ENCODE measurements at regions not wholly inside any gene's neighbourhood (a gene's known extent, or its start where the extent isn't known, plus 50 kb on each side); places are given as distances from the start of the nearest gene placed in this dataset.

DNA sequence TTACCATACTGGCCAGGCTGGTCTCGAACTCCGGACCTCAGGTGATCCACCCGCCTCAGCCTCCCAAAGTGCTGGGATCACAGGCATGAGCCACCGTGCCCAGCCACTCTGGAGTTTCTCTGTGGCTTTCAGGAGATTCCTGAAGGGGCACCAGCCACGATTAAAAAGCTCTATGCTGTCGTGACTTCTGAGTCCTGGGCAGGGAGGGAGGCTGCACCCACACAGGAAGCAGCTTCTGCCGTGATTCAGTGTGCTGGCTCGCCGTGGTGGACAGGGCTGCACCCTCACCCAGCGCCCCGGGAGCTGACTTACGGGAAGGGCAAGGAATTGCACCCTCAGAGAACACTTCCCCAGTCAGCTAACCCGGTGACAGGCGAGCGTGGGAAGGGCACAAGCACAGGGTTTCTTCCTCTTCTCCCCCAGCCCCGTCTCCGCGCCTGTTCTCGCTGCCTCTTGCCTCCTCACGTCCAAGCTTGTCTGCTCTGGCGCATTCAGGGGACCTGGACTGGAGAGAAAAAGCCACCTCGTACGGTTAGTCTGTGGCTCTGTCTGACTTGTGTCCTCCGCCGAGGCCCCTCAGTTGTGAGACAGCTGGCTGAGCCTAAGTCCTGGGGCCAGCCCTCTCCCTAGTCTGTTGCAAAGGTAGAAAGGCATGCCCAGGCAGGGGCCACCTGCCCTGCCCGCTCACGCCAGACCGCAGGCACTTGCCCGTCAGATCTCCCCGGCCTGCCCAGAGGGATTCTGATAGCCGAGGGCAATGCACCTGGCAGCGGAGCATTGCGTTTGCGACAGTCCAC lies 145.0 kb downstream of the SEC14L1 start:
- no peaks in the 10 kb centered on the region for H3K36me3 ChIP-seq
- H3K27ac ChIP-seq = peak overlapping the region in 2 of 10 donors; percentile 87 to 89
- peaks cover 0 to 25% (median 17%) of the 10 kb centered on the region in 7 donors for H3K27me3 ChIP-seq
- no peak overlapping the region for H3K4me3 ChIP-seq
- TF ChIP-seq, protein P1, sequence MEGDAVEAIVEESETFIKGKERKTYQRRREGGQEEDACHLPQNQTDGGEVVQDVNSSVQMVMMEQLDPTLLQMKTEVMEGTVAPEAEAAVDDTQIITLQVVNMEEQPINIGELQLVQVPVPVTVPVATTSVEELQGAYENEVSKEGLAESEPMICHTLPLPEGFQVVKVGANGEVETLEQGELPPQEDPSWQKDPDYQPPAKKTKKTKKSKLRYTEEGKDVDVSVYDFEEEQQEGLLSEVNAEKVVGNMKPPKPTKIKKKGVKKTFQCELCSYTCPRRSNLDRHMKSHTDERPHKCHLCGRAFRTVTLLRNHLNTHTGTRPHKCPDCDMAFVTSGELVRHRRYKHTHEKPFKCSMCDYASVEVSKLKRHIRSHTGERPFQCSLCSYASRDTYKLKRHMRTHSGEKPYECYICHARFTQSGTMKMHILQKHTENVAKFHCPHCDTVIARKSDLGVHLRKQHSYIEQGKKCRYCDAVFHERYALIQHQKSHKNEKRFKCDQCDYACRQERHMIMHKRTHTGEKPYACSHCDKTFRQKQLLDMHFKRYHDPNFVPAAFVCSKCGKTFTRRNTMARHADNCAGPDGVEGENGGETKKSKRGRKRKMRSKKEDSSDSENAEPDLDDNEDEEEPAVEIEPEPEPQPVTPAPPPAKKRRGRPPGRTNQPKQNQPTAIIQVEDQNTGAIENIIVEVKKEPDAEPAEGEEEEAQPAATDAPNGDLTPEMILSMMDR (IDR thresholded peaks at IDR 0.05) = no peak
- peaks cover 14 to 70% (median 33%) of the 10 kb centered on the region in 9 donors for H3K4me1 ChIP-seq
- intact Hi-C loops (cut with DNase I) = no loop called here
- no peaks in the 10 kb centered on the region for H3K9me3 ChIP-seq
- ATAC-seq (peak in 2 of 8 donors; percentile 12 to 21), DNase-seq (peak; percentile 33 to 54)
- WGBS, 2 donors = 65 to 71% methylated on average over 33 to 34 of the region's 34 CpGs

DNA sequence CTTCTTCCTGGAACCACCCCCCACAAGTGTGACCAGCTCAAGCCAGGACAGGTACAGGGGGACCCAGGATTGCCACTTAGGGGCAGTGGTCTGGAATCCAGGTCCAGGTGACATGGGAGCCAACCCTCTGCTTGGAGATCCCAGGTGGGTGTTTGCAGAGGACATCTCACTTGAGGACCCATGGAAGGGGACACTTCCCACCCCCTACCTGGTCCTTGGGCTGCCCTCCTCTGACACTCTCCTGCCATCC lies 145.5 kb downstream of the SEC14L1 start:
- peaks cover 14 to 69% (median 32%) of the 10 kb centered on the region in 9 donors for H3K4me1 ChIP-seq
- no peaks in the 10 kb centered on the region for H3K36me3 ChIP-seq
- ATAC-seq (peak in 1 of 8 donors; percentile 9), DNase-seq (no peak)
- TF ChIP-seq, protein P1 (IDR thresholded peaks at IDR 0.05) = no peak
- no peak overlapping the region for H3K4me3 ChIP-seq
- intact Hi-C loops (cut with DNase I) = no loop called here
- peak overlapping the region in 8 of 10 donors; percentile 73 to 93 (median 88) for H3K27ac ChIP-seq
- H3K9me3 ChIP-seq = no peaks in the 10 kb centered on the region
- H3K27me3 ChIP-seq = peaks cover 0 to 23% (median 16%) of the 10 kb centered on the region in 7 donors

DNA sequence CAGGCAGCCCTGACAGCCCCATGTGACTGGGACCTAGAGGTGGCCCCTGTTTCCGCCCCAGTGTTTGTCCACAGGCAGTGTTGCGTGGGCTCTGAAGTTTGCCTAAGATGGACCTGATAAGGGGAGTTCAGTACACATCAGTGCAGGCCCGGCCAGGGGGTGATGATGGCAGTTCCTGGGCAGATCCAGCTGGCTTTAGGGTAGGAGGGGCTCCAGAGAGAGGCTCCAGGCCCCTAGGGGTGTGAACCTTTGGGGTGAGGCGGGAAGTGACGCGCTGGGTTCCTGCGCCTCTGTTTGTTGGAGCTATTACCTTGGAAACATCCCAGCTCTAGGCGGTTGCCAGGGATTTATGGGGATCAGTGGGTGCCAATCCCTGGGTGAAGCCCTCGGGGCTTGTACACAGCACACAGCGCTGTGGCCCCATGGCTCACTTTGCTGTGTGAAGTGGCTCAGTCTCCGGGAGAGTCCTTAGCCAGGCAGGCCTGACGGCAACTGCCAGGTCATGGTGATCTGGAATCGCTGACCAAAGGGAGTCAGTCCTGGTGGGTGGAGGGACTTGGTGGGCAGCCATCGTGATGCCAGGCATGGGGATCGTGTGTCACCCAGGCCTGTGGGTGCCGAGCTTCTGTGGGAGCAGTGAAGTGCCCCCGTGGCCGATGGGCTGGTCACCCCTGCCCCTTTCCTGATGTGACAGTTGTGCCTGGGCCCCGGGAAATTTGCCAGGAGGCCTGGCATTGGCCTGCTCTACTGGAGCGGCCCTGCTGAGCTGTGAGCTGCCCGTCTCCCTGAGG lies 146.1 kb downstream of the SEC14L1 start:
- peak; percentile 31 to 72 (median 57) for ATAC-seq
- Histone ChIP-seq H3K4me1 (peaks cover 9 to 64% (median 27%) of the 10 kb centered on the region in 9 donors), H3K27ac (peak overlapping the region; percentile 73 to 93 (median 86)), H3K4me3 (no peak overlapping the region), H3K27me3 (peaks cover 0 to 18% (median 10%) of the 10 kb centered on the region in 7 donors), H3K9me3 (no peaks in the 10 kb centered on the region), H3K36me3 (no peaks in the 10 kb centered on the region)
- intact Hi-C loops (cut with DNase I) = no loop called here
- peak; percentile 49 to 51 for DNase-seq
- TF ChIP-seq, protein P1 (IDR thresholded peaks at IDR 0.05) = no peak
- WGBS, 2 donors = 71 to 72% methylated on average over 21 of the region's 21 CpGs

DNA sequence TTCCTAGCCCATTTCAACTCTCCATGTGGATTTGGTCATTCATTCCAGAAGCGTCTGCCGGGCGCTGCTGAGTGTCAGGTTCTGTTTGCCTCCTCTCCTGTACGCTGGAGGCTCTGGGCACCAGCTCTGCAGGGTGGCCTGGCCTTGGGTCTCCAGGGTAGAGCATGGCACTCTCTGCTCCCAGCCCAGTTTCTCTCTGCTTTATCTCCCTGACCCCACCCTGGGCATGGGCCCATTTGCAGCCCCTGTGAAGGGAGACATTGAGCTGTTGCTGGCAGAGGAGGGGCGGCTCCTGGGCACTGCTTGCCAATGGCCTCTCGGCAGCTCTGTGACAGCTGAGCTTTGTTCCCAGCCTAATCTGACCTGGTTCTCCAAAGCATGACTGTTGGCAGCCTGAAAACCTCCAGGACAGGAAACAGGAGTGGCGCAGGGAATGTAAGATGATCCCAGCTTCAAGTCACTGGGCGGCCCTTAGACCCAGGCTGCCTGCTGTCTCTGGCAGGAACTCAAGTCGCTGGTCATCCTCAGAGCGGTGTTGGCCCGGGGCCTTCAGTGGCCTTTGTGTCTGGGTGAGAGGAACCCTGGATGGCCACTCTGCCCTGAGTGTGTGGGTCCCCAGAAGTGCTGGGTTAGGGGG lies 146.8 kb downstream of the SEC14L1 start:
- Histone ChIP-seq H3K4me1 (peaks cover 9 to 57% (median 21%) of the 10 kb centered on the region in 9 donors), H3K9me3 (no peaks in the 10 kb centered on the region), H3K4me3 (no peak overlapping the region), H3K27ac (peak overlapping the region; percentile 73 to 93 (median 86)), H3K36me3 (no peaks in the 10 kb centered on the region), H3K27me3 (peaks cover 0 to 12% (median 9%) of the 10 kb centered on the region in 7 donors)
- DNase-seq (peak; percentile 54 to 64), ATAC-seq (peak; percentile 57 to 89 (median 82))
- TF ChIP-seq, protein P1 (IDR thresholded peaks at IDR 0.05) = no peak
- intact Hi-C loops (cut with DNase I) = no loop called here
- 27 to 42% methylated on average over 11 of the region's 11 CpGs for WGBS, 2 donors
